NCI-H1694 treated with DMSO at 0.1 percent for 48 hours (cell line): ENCODE measurements at regions not wholly inside any gene's neighbourhood (a gene's known extent, or its start where the extent isn't known, plus 50 kb on each side); places are given as distances from the start of the nearest gene placed in this dataset.
"Not testable (repeated sequence)": the region's sequence is repeated elsewhere in the genome, so short reads cannot be mapped to it uniquely, and the experiment has no call there.

ENCODE experiments used
- DNase-seq: peaks from one replicate; lab custom pipeline; 2025; lab: John Stamatoyannopoulos, UW

GRCh38 chr1:194908643-194909042 lies 1699.6 kb downstream of the KCNT2 start:
- no peak for DNase-seq

GRCh38 chr1:194903524-194903923 lies 1704.7 kb downstream of the KCNT2 start:
- no peak for DNase-seq

GRCh38 chr1:194889310-194889709 lies 1702.9 kb upstream of the B3GALT2 start:
- DNase-seq: no peak

- no peak for DNase-seq
These were observed 1684.4 kb upstream of the B3GALT2 start for GRCh38 chr1:194870860-194871259.

- DNase-seq: no peak
These were observed 1679.7 kb upstream of the B3GALT2 start for GRCh38 chr1:194866153-194866552.

GRCh38 chr1:194865383-194865782 lies 1679.0 kb upstream of the B3GALT2 start:
- DNase-seq: no peak

- no peak for DNase-seq
These were observed 1675.7 kb upstream of the B3GALT2 start for GRCh38 chr1:194862129-194862528.

GRCh38 chr1:194860248-194861201 lies 1674.1 kb upstream of the B3GALT2 start:
- DNase-seq: no peak

GRCh38 chr1:194859481-194860154 lies 1673.2 kb upstream of the B3GALT2 start:
- DNase-seq: not testable (repeated sequence)

GRCh38 chr1:194858811-194859480 lies 1672.5 kb upstream of the B3GALT2 start:
- DNase-seq: not testable (repeated sequence)

GRCh38 chr1:194857413-194857812 lies 1671.0 kb upstream of the B3GALT2 start:
- no peak for DNase-seq

GRCh38 chr1:194848846-194849245 lies 1662.4 kb upstream of the B3GALT2 start:
- DNase-seq: no peak

- DNase-seq: no peak
These were observed 1660.1 kb upstream of the B3GALT2 start for GRCh38 chr1:194846488-194846887.

GRCh38 chr1:194843077-194843476 lies 1656.7 kb upstream of the B3GALT2 start:
- DNase-seq: no peak

GRCh38 chr1:194833111-194833510 lies 1646.7 kb upstream of the B3GALT2 start:
- no peak for DNase-seq

- not testable (repeated sequence) for DNase-seq
These were observed 1645.2 kb upstream of the B3GALT2 start for GRCh38 chr1:194831595-194831994.

GRCh38 chr1:194830387-194830786 lies 1644.0 kb upstream of the B3GALT2 start:
- DNase-seq: no peak

- no peak for DNase-seq
These were observed 1643.1 kb upstream of the B3GALT2 start for GRCh38 chr1:194829492-194829891.

GRCh38 chr1:194825382-194825781 lies 1639.0 kb upstream of the B3GALT2 start:
- no peak for DNase-seq

- DNase-seq: no peak
These were observed 1634.7 kb upstream of the B3GALT2 start for GRCh38 chr1:194821091-194821490.

- no peak for DNase-seq
These were observed 1632.3 kb upstream of the B3GALT2 start for GRCh38 chr1:194818674-194819073.

- DNase-seq: no peak
These were observed 1630.4 kb upstream of the B3GALT2 start for GRCh38 chr1:194816859-194817258.

- DNase-seq: no peak
These were observed 1626.7 kb upstream of the B3GALT2 start for GRCh38 chr1:194813096-194813495.
